ENCODE measurements at regions not wholly inside any gene's neighbourhood (a gene's known extent, or its start where the extent isn't known, plus 50 kb on each side); places are given as distances from the start of the nearest gene placed in this dataset.
A peak's percentile ranks its signal among the peaks of the same experiment; 100 is the strongest.

GRCh38 chr14:54193871-54194270, 202.9 kb upstream of the CDKN3 start:
- peaks cover 27% of the 10 kb centered on the region for H3K4me1 ChIP-seq (ENCODE audit: control insufficient read depth, insufficient read depth, low read length)
- no peaks in the 10 kb centered on the region for H3K36me3 ChIP-seq (ENCODE audit: control insufficient read depth, insufficient read depth, low read length, severe bottlenecking)
- no peak for DNase-seq (ENCODE audit: low read depth)
- H3K4me3 ChIP-seq (ENCODE audit: low read length): no peak overlapping the region
- no peaks in the 10 kb centered on the region for H3K27me3 ChIP-seq (replicated peaks; ENCODE audit: control insufficient read depth, insufficient read depth, low read length)
- no peaks in the 10 kb centered on the region for H3K9me3 ChIP-seq (ENCODE audit: control insufficient read depth, low read length)
- H3K9ac ChIP-seq (ENCODE audit: low read length): no peak overlapping the region

GRCh38 chr14:54194501-54194900, 202.3 kb upstream of the CDKN3 start:
- peak; percentile 74 for DNase-seq (ENCODE audit: low read depth)
- H3K4me3 ChIP-seq (ENCODE audit: low read length): no peak overlapping the region
- H3K36me3 ChIP-seq (ENCODE audit: control insufficient read depth, insufficient read depth, low read length, severe bottlenecking): no peaks in the 10 kb centered on the region
- no peaks in the 10 kb centered on the region for H3K27me3 ChIP-seq (replicated peaks; ENCODE audit: control insufficient read depth, insufficient read depth, low read length)
- peaks cover 21% of the 10 kb centered on the region for H3K4me1 ChIP-seq (ENCODE audit: control insufficient read depth, insufficient read depth, low read length)
- no peaks in the 10 kb centered on the region for H3K9me3 ChIP-seq (ENCODE audit: control insufficient read depth, low read length)
- peak overlapping the region; percentile 8 for H3K9ac ChIP-seq (ENCODE audit: low read length)

- H3K9ac ChIP-seq (ENCODE audit: low read length): no peak overlapping the region
- no peaks in the 10 kb centered on the region for H3K36me3 ChIP-seq (ENCODE audit: control insufficient read depth, insufficient read depth, low read length, severe bottlenecking)
- no peak overlapping the region for H3K4me3 ChIP-seq (ENCODE audit: low read length)
- no peaks in the 10 kb centered on the region for H3K9me3 ChIP-seq (ENCODE audit: control insufficient read depth, low read length)
- H3K27me3 ChIP-seq (replicated peaks; ENCODE audit: control insufficient read depth, insufficient read depth, low read length): no peaks in the 10 kb centered on the region
- no peak for DNase-seq (ENCODE audit: low read depth)
- H3K4me1 ChIP-seq (ENCODE audit: control insufficient read depth, insufficient read depth, low read length): peaks cover 14% of the 10 kb centered on the region
These were observed 199.4 kb upstream of the CDKN3 start for GRCh38 chr14:54197369-54197768.

- Histone ChIP-seq H3K4me1 (ENCODE audit: control insufficient read depth, insufficient read depth, low read length) (no peaks in the 10 kb centered on the region), H3K36me3 (ENCODE audit: control insufficient read depth, insufficient read depth, low read length, severe bottlenecking) (no peaks in the 10 kb centered on the region), H3K9ac (ENCODE audit: low read length) (no peak overlapping the region), H3K27me3 (replicated peaks; ENCODE audit: control insufficient read depth, insufficient read depth, low read length) (no peaks in the 10 kb centered on the region), H3K4me3 (ENCODE audit: low read length) (no peak overlapping the region), H3K9me3 (ENCODE audit: control insufficient read depth, low read length) (no peaks in the 10 kb centered on the region)
- DNase-seq (ENCODE audit: low read depth): peak; percentile 58
These were observed 196.1 kb upstream of the CDKN3 start for GRCh38 chr14:54200726-54201125.

GRCh38 chr14:54202288-54202687, 194.5 kb upstream of the CDKN3 start:
- Histone ChIP-seq H3K4me3 (ENCODE audit: low read length) (no peak overlapping the region), H3K36me3 (ENCODE audit: control insufficient read depth, insufficient read depth, low read length, severe bottlenecking) (no peaks in the 10 kb centered on the region), H3K9me3 (ENCODE audit: control insufficient read depth, low read length) (no peaks in the 10 kb centered on the region), H3K9ac (ENCODE audit: low read length) (no peak overlapping the region), H3K27me3 (replicated peaks; ENCODE audit: control insufficient read depth, insufficient read depth, low read length) (no peaks in the 10 kb centered on the region), H3K4me1 (ENCODE audit: control insufficient read depth, insufficient read depth, low read length) (peaks cover 11% of the 10 kb centered on the region)
- no peak for DNase-seq (ENCODE audit: low read depth)

DNA sequence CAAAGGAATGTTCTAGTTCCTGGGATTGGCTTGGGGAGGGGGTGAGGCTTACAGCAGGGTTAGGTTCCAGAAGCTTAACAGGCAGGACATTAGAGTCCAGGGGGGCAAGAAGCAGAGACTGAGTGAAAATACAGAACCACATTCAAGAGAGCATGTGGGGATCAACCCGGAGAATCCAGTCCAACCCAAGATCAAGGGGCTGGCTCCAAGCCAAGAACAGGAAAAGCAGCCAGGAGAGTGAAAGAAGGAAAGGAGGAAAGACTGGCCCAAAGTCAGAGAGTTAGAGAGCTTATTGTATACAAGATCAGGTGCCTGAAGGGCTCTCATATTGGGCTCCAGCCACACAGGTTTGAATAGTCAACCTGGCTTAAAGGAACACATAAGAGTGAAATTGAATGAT, 190.3 kb upstream of the CDKN3 start:
- Histone ChIP-seq H3K9me3 (ENCODE audit: control insufficient read depth, low read length) (no peaks in the 10 kb centered on the region), H3K4me1 (ENCODE audit: control insufficient read depth, insufficient read depth, low read length) (peaks cover 51% of the 10 kb centered on the region), H3K36me3 (ENCODE audit: control insufficient read depth, insufficient read depth, low read length, severe bottlenecking) (no peaks in the 10 kb centered on the region), H3K4me3 (ENCODE audit: low read length) (no peak overlapping the region), H3K9ac (ENCODE audit: low read length) (no peak overlapping the region), H3K27me3 (replicated peaks; ENCODE audit: control insufficient read depth, insufficient read depth, low read length) (no peaks in the 10 kb centered on the region)
- DNase-seq (ENCODE audit: low read depth): no peak

GRCh38 chr14:54207075-54207474, 189.7 kb upstream of the CDKN3 start:
- no peaks in the 10 kb centered on the region for H3K36me3 ChIP-seq (ENCODE audit: control insufficient read depth, insufficient read depth, low read length, severe bottlenecking)
- H3K9ac ChIP-seq (ENCODE audit: low read length): peak overlapping the region; percentile 14

GRCh38 chr14:54207476-54208462, 189.0 kb upstream of the CDKN3 start:
- H3K4me1 ChIP-seq (ENCODE audit: control insufficient read depth, insufficient read depth, low read length): peaks cover 60% of the 10 kb centered on the region
- H3K27me3 ChIP-seq (replicated peaks; ENCODE audit: control insufficient read depth, insufficient read depth, low read length): no peaks in the 10 kb centered on the region
- H3K9me3 ChIP-seq (ENCODE audit: control insufficient read depth, low read length): peaks cover under 1% of the 10 kb centered on the region
- no peaks in the 10 kb centered on the region for H3K36me3 ChIP-seq (ENCODE audit: control insufficient read depth, insufficient read depth, low read length, severe bottlenecking)
- no peak for DNase-seq (ENCODE audit: low read depth)
- peak overlapping the region; percentile 14 for H3K9ac ChIP-seq (ENCODE audit: low read length)
- H3K4me3 ChIP-seq (ENCODE audit: low read length): no peak overlapping the region

More at GRCh38 chr14:54207075-54207474, 189.7 kb upstream of the CDKN3 start:
- H3K4me3 ChIP-seq (ENCODE audit: low read length): no peak overlapping the region
- DNase-seq (ENCODE audit: low read depth): peak; percentile 19
- H3K27me3 ChIP-seq (replicated peaks; ENCODE audit: control insufficient read depth, insufficient read depth, low read length): no peaks in the 10 kb centered on the region
- H3K4me1 ChIP-seq (ENCODE audit: control insufficient read depth, insufficient read depth, low read length): peaks cover 55% of the 10 kb centered on the region
- no peaks in the 10 kb centered on the region for H3K9me3 ChIP-seq (ENCODE audit: control insufficient read depth, low read length)

- Histone ChIP-seq H3K4me3 (ENCODE audit: low read length) (no peak overlapping the region), H3K9ac (ENCODE audit: low read length) (peak overlapping the region; percentile 8)
- no peak for DNase-seq (ENCODE audit: low read depth)
These were observed 188.1 kb upstream of the CDKN3 start for GRCh38 chr14:54208751-54209150.

DNA sequence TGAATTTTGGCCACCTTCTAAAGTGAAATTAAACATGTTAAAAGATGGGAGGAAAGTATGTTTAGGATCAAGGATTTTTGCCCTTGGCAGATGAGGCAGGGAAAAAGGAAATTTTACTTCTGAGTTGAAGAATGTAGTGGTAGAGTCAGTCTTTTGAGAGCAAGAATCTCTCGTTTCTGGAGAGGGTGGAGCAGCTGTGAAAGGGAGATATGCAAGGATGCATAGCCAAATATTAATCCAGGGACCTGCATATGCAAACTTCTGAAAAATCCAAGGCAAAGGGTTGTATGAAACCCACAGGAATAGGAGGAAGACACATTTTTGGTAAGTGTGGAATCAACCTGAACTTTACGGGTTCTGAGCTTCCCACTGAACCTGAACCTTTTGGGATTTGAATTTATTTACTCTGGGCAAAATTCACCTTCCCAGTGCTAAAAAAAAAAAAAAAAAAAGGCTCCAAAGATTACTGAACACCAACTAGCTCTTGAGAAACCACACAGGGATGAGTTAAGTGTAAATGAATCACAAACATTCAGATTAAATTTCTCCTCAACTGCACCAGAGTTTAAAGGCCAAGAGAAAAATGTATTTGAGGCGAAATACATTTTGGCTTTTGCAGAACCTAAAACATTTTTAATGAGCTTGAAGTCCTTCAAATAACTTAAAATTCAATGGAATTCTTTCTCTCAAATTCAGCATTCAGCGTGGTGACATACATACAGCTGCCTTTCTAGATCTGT, 187.1 kb upstream of the CDKN3 start:
- peaks cover 60% of the 10 kb centered on the region for H3K4me1 ChIP-seq (ENCODE audit: control insufficient read depth, insufficient read depth, low read length)
- H3K9me3 ChIP-seq (ENCODE audit: control insufficient read depth, low read length): peaks cover 4% of the 10 kb centered on the region
- DNase-seq (ENCODE audit: low read depth): peak; percentile 62
- peak overlapping the region; percentile 64 for H3K9ac ChIP-seq (ENCODE audit: low read length)
- no peaks in the 10 kb centered on the region for H3K36me3 ChIP-seq (ENCODE audit: control insufficient read depth, insufficient read depth, low read length, severe bottlenecking)
- no peaks in the 10 kb centered on the region for H3K27me3 ChIP-seq (replicated peaks; ENCODE audit: control insufficient read depth, insufficient read depth, low read length)
- H3K4me3 ChIP-seq (ENCODE audit: low read length): peak overlapping the region; percentile 23

More at GRCh38 chr14:54208751-54209150, 188.1 kb upstream of the CDKN3 start:
- Histone ChIP-seq H3K27me3 (replicated peaks; ENCODE audit: control insufficient read depth, insufficient read depth, low read length) (no peaks in the 10 kb centered on the region), H3K9me3 (ENCODE audit: control insufficient read depth, low read length) (peaks cover 4% of the 10 kb centered on the region), H3K36me3 (ENCODE audit: control insufficient read depth, insufficient read depth, low read length, severe bottlenecking) (no peaks in the 10 kb centered on the region), H3K4me1 (ENCODE audit: control insufficient read depth, insufficient read depth, low read length) (peaks cover 60% of the 10 kb centered on the region)
